Naive thymus-derived CD8-positive, alpha-beta T cell (primary cell): ENCODE measurements at regions not wholly inside any gene's neighbourhood (a gene's known extent, or its start where the extent isn't known, plus 50 kb on each side); places are given as distances from the start of the nearest gene placed in this dataset.

Experiments used
- ATAC-seq, 2 donors: fragments of 150-1000 bp; cut with Tn5 transposase in 1 of 2; sonication (Bioruptor Pico), chemical (Tn5 transposase) in 1 of 2; 1 replicate in 1 of 2; 2 replicates in 1 of 2; pipeline ENCODE4 v1.10.0; 2021; ENCODE audit warnings: mild to moderate bottlenecking in 2 of 2, moderate library complexity in 2 of 2
- POLR2A ChIA-PET: fragments of 350-600 bp; sonication (Branson Sonifier 250); formaldehyde crosslinking; loops from one replicate; lab custom pipeline; 2021; ENCODE audit warnings: antibody characterized with exemption; lab: Charles Lee
- DNase-seq, 10 donors: peaks; one replicate each; pipeline versions ENCODE4 v3.0.0 to v3.0.0-alpha.2; 2020 to 2022
- H3K27ac Mint-ChIP-seq, 10 donors: one replicate each; pipeline ENCODE4 v1.8.0; 2020 to 2022; ENCODE audit warnings: mild to moderate bottlenecking in 10 of 10, mixed read lengths in 10 of 10, moderate library complexity in 4 of 10, inconsistent platforms in 1 of 10
- H3K27me3 Mint-ChIP-seq, 5 donors: one replicate each; pipeline ENCODE4 v1.8.0; 2021 to 2022; ENCODE audit warnings: mixed read lengths in 5 of 5
- H3K36me3 Mint-ChIP-seq, 3 donors: one replicate each; pipeline ENCODE4 v1.8.0; 2020 to 2022; ENCODE audit warnings: mixed read lengths in 3 of 3, mild to moderate bottlenecking in 2 of 3, inconsistent platforms in 1 of 3
- H3K4me1 Mint-ChIP-seq, 4 donors: one replicate each; pipeline ENCODE4 v1.8.0; 2021 to 2022; ENCODE audit warnings: mixed read lengths in 4 of 4
- H3K4me3 Mint-ChIP-seq, 10 donors: one replicate each; pipeline ENCODE4 v1.8.0; 2020 to 2022; ENCODE audit warnings: mild to moderate bottlenecking in 10 of 10, mixed read lengths in 10 of 10, moderate library complexity in 6 of 10, inconsistent platforms in 1 of 10
- H3K9me3 Mint-ChIP-seq, 9 donors: one replicate each; pipeline ENCODE4 v1.8.0; 2020 to 2022; ENCODE audit warnings: mixed read lengths in 9 of 9, mild to moderate bottlenecking in 3 of 9, inconsistent platforms in 1 of 9, moderate library complexity in 1 of 9

DNA sequence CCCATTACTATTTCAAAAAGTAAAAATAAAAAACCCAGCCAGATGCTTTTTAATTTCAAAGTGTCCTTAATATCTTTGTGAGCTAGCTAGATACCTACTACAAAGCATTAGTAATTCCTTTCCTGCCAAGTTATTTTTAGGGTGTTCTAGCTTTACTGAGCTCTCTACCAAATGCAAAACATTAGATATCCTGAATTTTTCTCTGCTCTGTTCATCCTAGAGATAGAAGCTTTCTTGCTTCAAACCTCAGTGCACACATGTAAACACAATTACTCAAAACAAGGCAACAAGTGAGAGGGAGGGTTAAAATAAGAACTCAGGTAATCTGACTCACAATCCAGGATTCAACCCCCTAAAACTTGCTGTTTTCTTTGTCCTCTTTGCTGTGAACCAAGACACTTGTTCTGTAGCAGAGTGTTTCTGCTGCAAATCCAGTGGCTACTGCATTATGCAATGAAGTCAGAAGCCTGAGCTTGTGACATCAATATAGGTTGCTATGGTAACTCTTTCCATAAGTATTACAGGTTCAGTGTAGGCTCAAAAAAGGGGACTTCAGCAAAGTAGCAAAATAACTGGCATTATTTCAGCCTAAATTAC is 72.6 kb upstream of the STXBP5 start:
- Mint-ChIP-seq H3K4me1 (peaks cover 0 to 4% (median 1%) of the 10 kb centered on the region in 4 donors), H3K36me3 (peaks cover 0 to 4% (median 0%) of the 10 kb centered on the region in 3 donors), H3K27me3 (peaks cover 0 to 5% (median 0%) of the 10 kb centered on the region in 5 donors), H3K27ac (no peak overlapping the region), H3K4me3 (no peak overlapping the region), H3K9me3 (peaks cover 0 to 3% (median 0%) of the 10 kb centered on the region in 9 donors)
- DNase-seq (no peak), ATAC-seq (peak; percentile 50 to 53)
- POLR2A ChIA-PET: no interaction called here

DNA sequence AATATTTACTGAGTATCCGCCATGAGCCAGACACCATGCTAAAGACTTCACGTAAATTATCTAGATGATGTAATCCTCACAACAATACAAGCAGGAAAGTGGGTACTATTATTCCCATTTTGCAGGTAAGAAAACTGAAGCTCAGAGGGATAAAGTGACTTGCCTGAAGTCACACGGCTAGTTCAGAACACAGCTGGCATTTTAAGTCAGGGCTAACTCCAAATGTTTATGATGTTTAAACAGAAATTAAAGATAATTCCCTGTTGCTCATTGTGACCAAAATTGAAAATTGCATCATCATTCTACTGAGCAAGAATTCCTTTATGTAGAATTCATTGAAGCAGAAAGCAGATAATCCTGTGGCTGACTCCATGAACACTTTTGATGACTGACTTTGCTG is 71.3 kb upstream of the STXBP5 start:
- POLR2A ChIA-PET: no interaction called here
- no peak for ATAC-seq
- Mint-ChIP-seq H3K4me3 (no peak overlapping the region), H3K27me3 (peaks cover 0 to 5% (median 0%) of the 10 kb centered on the region in 5 donors), H3K36me3 (peaks cover 0 to 4% (median 0%) of the 10 kb centered on the region in 3 donors), H3K9me3 (peaks cover 0 to 3% (median 0%) of the 10 kb centered on the region in 9 donors), H3K27ac (no peak overlapping the region), H3K4me1 (peaks cover 0 to 4% (median 1%) of the 10 kb centered on the region in 4 donors)
- DNase-seq: no peak

- Mint-ChIP-seq H3K27me3 (peaks cover 0 to 5% (median 0%) of the 10 kb centered on the region in 5 donors), H3K4me3 (no peak overlapping the region), H3K4me1 (peaks cover 0 to 4% (median 1%) of the 10 kb centered on the region in 4 donors), H3K36me3 (peaks cover 0 to 4% (median 0%) of the 10 kb centered on the region in 3 donors), H3K27ac (no peak overlapping the region), H3K9me3 (peaks cover 0 to 3% (median 0%) of the 10 kb centered on the region in 9 donors)
- ATAC-seq (no peak), DNase-seq (no peak)
- POLR2A ChIA-PET: no interaction called here
Observed at GRCh38 chr6:147133669-147134068, 70.5 kb upstream of the STXBP5 start.

GRCh38 chr6:147135211-147135681 is 69.0 kb upstream of the STXBP5 start:
- Mint-ChIP-seq H3K36me3 (peaks cover 0 to 4% (median 0%) of the 10 kb centered on the region in 3 donors), H3K4me1 (peaks cover 0 to 4% (median 1%) of the 10 kb centered on the region in 4 donors), H3K4me3 (no peak overlapping the region), H3K27ac (no peak overlapping the region), H3K27me3 (peaks cover 0 to 5% (median 0%) of the 10 kb centered on the region in 5 donors), H3K9me3 (peaks cover 0 to 3% (median 0%) of the 10 kb centered on the region in 9 donors)
- POLR2A ChIA-PET: no interaction called here
- DNase-seq (no peak), ATAC-seq (no peak)

DNA sequence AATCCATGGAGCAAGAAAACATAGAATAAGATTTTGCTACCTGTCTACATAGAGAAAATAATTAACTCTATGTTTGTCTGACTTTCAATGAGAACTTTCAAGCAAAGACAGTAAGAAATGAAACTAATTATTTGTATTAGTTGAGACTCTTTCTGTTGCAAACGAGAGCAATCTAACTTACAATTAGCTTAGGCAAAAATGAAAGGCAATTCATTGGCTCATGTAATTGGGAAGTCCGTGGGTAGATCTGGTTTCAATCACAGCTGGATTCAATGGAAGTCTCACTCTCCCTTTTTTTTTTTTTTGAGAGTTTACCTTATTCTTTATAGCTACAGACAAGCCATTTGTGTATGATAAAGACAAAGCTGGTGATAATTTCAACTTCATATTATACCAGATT is 68.2 kb upstream of the STXBP5 start:
- DNase-seq (no peak), ATAC-seq (no peak)
- peaks cover 0 to 3% (median 0%) of the 10 kb centered on the region in 9 donors for H3K9me3 Mint-ChIP-seq
- no peak overlapping the region for H3K4me3 Mint-ChIP-seq
- H3K27me3 Mint-ChIP-seq: peaks cover 0 to 5% (median 0%) of the 10 kb centered on the region in 5 donors
- no peak overlapping the region for H3K27ac Mint-ChIP-seq
- POLR2A ChIA-PET: interaction anchor here (0.6 kb wide), 1 partner anchor 149 kb away, joined by 3 read pairs; no protein-coding TSS in a partner anchor
- H3K36me3 Mint-ChIP-seq: peaks cover 0 to 4% (median 0%) of the 10 kb centered on the region in 3 donors
- H3K4me1 Mint-ChIP-seq: peaks cover 0 to 4% (median 1%) of the 10 kb centered on the region in 4 donors

DNA sequence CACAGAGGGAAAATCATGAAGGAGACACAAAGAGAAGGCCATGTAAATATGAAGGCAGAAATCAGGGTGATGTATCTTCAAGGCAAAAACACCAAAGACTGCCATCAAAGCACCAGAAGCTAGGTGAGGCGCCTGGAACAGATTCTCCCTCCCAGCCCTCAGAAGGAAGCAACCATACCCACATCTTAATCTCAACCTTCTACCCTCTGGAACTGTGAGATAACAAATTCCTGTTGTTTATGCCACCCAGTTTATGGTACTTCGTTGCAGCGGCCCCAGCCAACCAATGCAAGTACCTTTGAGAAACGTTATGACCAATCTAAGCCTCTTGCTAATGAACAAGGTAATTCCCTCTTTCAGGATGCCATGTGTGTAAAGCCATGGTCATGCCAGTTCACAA is 66.2 kb upstream of the STXBP5 start:
- Mint-ChIP-seq H3K27me3 (peaks cover 0 to 5% (median 0%) of the 10 kb centered on the region in 5 donors), H3K27ac (no peak overlapping the region), H3K4me1 (no peaks in the 10 kb centered on the region), H3K9me3 (peaks cover 0 to 3% (median 0%) of the 10 kb centered on the region in 9 donors), H3K4me3 (no peak overlapping the region), H3K36me3 (peaks cover 0 to 4% (median 0%) of the 10 kb centered on the region in 3 donors)
- POLR2A ChIA-PET: no interaction called here
- ATAC-seq (no peak), DNase-seq (no peak)

DNA sequence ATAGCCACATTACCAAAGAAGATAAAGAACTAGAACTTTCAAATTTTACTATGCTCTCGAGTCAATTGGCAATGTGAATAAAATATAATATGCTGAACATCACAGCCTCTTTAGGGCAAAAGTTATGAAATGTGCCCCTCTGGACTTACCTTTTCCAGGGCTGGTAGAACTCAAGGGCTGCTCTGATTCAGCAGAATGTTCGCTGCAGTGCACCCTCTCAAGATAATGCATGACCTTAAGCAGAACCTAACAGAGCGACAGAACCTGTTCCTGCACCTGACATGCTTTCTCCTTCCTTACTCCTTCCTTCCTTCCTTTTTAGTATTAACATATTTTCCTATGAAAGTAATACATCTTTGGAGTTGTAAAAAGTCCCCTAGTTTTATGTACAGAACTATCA is 65.4 kb upstream of the STXBP5 start:
- POLR2A ChIA-PET: no interaction called here
- Mint-ChIP-seq H3K36me3 (peaks cover 0 to 4% (median 0%) of the 10 kb centered on the region in 3 donors), H3K4me1 (no peaks in the 10 kb centered on the region), H3K4me3 (no peak overlapping the region), H3K27me3 (peaks cover 0 to 4% (median 0%) of the 10 kb centered on the region in 5 donors), H3K27ac (no peak overlapping the region), H3K9me3 (peaks cover 0 to 3% (median 0%) of the 10 kb centered on the region in 9 donors)
- DNase-seq (no peak), ATAC-seq (no peak)

DNA sequence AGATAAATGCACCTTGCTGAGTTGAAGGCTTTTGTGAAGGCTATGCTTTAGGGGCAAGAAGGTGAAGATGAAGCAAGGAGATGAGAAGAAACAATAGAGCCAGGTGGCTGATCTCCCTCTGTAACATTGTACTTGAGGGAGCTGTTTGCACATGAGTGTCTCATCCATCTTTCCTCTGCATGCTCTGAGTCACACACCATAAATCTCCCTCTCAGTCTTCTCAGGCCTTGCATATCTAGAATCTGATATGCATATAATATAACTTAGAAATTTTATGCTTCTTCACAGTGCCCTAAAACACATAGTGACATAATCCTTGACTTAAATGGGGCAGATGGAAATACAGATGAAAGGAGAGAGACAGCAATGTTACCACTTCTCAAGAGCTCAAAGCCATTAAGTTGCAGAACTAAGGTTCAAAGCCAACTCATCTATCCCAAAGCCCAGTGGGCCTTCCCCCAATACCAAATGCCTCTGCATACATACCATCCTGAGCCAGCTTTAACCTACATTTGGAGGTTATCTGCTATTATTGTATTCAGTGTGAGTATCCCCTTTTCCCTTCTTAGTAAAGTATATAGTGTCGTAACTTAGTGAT is 62.4 kb upstream of the STXBP5 start:
- no peaks in the 10 kb centered on the region for H3K36me3 Mint-ChIP-seq
- no peak for ATAC-seq

GRCh38 chr6:147142684-147143245 is 61.5 kb upstream of the STXBP5 start:
- H3K27me3 Mint-ChIP-seq: no peaks in the 10 kb centered on the region
- DNase-seq: no peak
- no peaks in the 10 kb centered on the region for H3K9me3 Mint-ChIP-seq
- H3K4me1 Mint-ChIP-seq: peaks cover 0 to 2% (median 0%) of the 10 kb centered on the region in 4 donors
- no peak overlapping the region for H3K27ac Mint-ChIP-seq
- POLR2A ChIA-PET: no interaction called here
- H3K36me3 Mint-ChIP-seq: peaks cover 0 to 1% (median 0%) of the 10 kb centered on the region in 3 donors
- H3K4me3 Mint-ChIP-seq: no peak overlapping the region
- no peak for ATAC-seq

More for the DNA sequence above, 62.4 kb upstream of the STXBP5 start:
- Mint-ChIP-seq H3K9me3 (no peaks in the 10 kb centered on the region), H3K27ac (no peak overlapping the region), H3K4me3 (no peak overlapping the region), H3K4me1 (peaks cover 0 to 2% (median 0%) of the 10 kb centered on the region in 4 donors), H3K27me3 (no peaks in the 10 kb centered on the region)
- DNase-seq: no peak
- POLR2A ChIA-PET: no interaction called here

DNA sequence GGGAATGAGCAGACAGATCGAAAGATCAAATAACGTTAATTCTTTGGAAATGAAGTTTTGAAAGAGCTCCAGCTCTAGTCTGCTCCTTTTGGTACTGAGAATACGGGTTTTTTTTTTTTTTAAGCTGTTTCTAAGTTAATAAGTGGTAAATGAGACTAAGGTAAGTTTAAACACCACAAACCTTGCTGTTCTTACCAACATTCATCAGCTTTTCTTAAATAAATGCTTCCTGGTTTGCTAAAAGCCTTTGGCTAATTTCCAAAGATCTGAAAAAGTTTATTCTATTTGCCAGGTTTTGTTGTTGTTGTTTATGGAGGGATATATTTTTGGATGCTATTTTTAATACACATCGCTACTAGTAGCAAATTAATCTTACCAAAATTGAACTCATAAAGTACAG is 55.1 kb upstream of the STXBP5 start:
- no peak for DNase-seq
- POLR2A ChIA-PET: interaction anchor here (0.6 kb wide), 1 partner anchor 62 kb away, joined by 3 read pairs; no protein-coding TSS in a partner anchor
- Mint-ChIP-seq H3K4me1 (peaks cover 0 to 5% (median under 1%) of the 10 kb centered on the region in 4 donors), H3K4me3 (no peak overlapping the region), H3K36me3 (peaks cover 0 to 3% (median 0%) of the 10 kb centered on the region in 3 donors), H3K9me3 (peaks cover 0 to 4% (median 0%) of the 10 kb centered on the region in 9 donors), H3K27me3 (peaks cover 0 to 5% (median 1%) of the 10 kb centered on the region in 5 donors), H3K27ac (no peak overlapping the region)
- no peak for ATAC-seq

GRCh38 chr6:147149826-147150225 is 54.4 kb upstream of the STXBP5 start:
- H3K4me1 Mint-ChIP-seq: peaks cover 0 to 5% (median under 1%) of the 10 kb centered on the region in 4 donors
- ATAC-seq: no peak
- no peak overlapping the region for H3K27ac Mint-ChIP-seq
- peaks cover 0 to 3% (median 0%) of the 10 kb centered on the region in 3 donors for H3K36me3 Mint-ChIP-seq
- H3K4me3 Mint-ChIP-seq: no peak overlapping the region
- peaks cover 0 to 4% (median 0%) of the 10 kb centered on the region in 9 donors for H3K9me3 Mint-ChIP-seq
- peaks cover 0 to 5% (median 1%) of the 10 kb centered on the region in 5 donors for H3K27me3 Mint-ChIP-seq
- no peak for DNase-seq
- POLR2A ChIA-PET: no interaction called here

- H3K27ac Mint-ChIP-seq: no peak overlapping the region
- peaks cover 0 to 5% (median 1%) of the 10 kb centered on the region in 5 donors for H3K27me3 Mint-ChIP-seq
- no peak for ATAC-seq
- POLR2A ChIA-PET: no interaction called here
- H3K4me1 Mint-ChIP-seq: peaks cover 0 to 5% (median under 1%) of the 10 kb centered on the region in 4 donors
- DNase-seq: no peak
- H3K9me3 Mint-ChIP-seq: peaks cover 0 to 4% (median 0%) of the 10 kb centered on the region in 9 donors
- H3K4me3 Mint-ChIP-seq: no peak overlapping the region
- H3K36me3 Mint-ChIP-seq: peaks cover 0 to 3% (median 0%) of the 10 kb centered on the region in 3 donors
Observed at GRCh38 chr6:147150293-147150692, 53.9 kb upstream of the STXBP5 start.
